ENCODE measurements at regions not wholly inside any gene's neighbourhood (a gene's known extent, or its start where the extent isn't known, plus 50 kb on each side); places are given as distances from the start of the nearest gene placed in this dataset.

GRCh38 chr1:30407865-30408580 is 315.4 kb downstream of the MATN1 start:
- TF ChIP-seq CTCF (IDR thresholded peaks at IDR 0.05; ENCODE audit: poor library complexity, severe bottlenecking) = no peak
- TF ChIP-seq REST (IDR thresholded peaks at IDR 0.05; ENCODE audit: borderline replicate concordance) = no peak

Measured in neural cell (in vitro differentiated cells).